ENCODE measurements at regions not wholly inside any gene's neighbourhood (a gene's known extent, or its start where the extent isn't known, plus 50 kb on each side); places are given as distances from the start of the nearest gene placed in this dataset.

DNA sequence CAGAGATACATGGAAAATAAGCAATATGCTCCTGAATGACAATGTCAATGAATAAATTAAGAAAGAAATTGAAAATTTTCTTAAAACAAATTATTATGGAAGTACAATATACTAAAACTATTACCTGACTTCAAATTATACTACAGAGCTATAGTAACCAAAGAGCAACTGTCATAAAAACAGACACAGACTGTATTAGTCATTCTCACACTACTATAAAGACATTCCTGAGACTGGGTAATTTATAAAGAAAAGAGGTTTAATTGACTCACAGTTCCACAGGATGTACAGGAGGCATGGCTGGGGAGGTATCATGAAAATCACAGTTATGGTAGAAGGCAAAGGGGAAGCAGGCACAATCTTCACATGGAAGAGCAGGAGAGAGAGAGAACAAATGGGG lies 60.0 kb upstream of the CYSLTR1 start:
- no peak for TF ChIP-seq CREB1 (CRISPR knock-in tag; IDR thresholded peaks at IDR 0.05)
- no peak for TF ChIP-seq ETV6 (CRISPR knock-in tag; IDR thresholded peaks at IDR 0.05)
- no peak for TF ChIP-seq CTCF (IDR thresholded peaks at IDR 0.05)
- TF ChIP-seq MAX (CRISPR knock-in tag; IDR thresholded peaks at IDR 0.05) = no peak
